ENCODE measurements at regions not wholly inside any gene's neighbourhood (a gene's known extent, or its start where the extent isn't known, plus 50 kb on each side); places are given as distances from the start of the nearest gene placed in this dataset.

- no peak for DNase-seq (ENCODE audit: low spot score in 2 of 2)
- Histone ChIP-seq H3K9me3 (no peaks in the 10 kb centered on the region), H3K27ac (no peak overlapping the region), H3K36me3 (no peaks in the 10 kb centered on the region), H3K27me3 (no peaks in the 10 kb centered on the region), H3K4me3 (no peak overlapping the region), H3K4me1 (no peaks in the 10 kb centered on the region)
- intact Hi-C loops (cut with DNase I; ENCODE audit: low total_unique reads) = no loop called here
- TF ChIP-seq POLR2AphosphoS5 (IDR thresholded peaks at IDR 0.05) (no peak), CTCF (IDR thresholded peaks at IDR 0.05) (no peak), POLR2A (IDR thresholded peaks at IDR 0.05) (no peak)
These were observed 943.6 kb downstream of the DIPK2A start for GRCh38 chr3:144915202-144915601.

- Histone ChIP-seq H3K36me3 (no peaks in the 10 kb centered on the region), H3K4me3 (no peak overlapping the region), H3K27me3 (no peaks in the 10 kb centered on the region), H3K4me1 (no peaks in the 10 kb centered on the region), H3K27ac (no peak overlapping the region), H3K9me3 (no peaks in the 10 kb centered on the region)
- TF ChIP-seq CTCF (IDR thresholded peaks at IDR 0.05) = no peak
- TF ChIP-seq POLR2A (IDR thresholded peaks at IDR 0.05) = no peak
- TF ChIP-seq POLR2AphosphoS5 (IDR thresholded peaks at IDR 0.05) = no peak
- intact Hi-C loops (cut with DNase I; ENCODE audit: low total_unique reads) = no loop called here
- DNase-seq (ENCODE audit: low spot score in 2 of 2) = no peak
These were observed 950.1 kb downstream of the DIPK2A start for GRCh38 chr3:144921710-144922109.

GRCh38 chr3:144923046-144923775, 951.6 kb downstream of the DIPK2A start:
- H3K27me3 ChIP-seq = no peaks in the 10 kb centered on the region
- H3K4me3 ChIP-seq = no peak overlapping the region
- intact Hi-C loops (cut with DNase I; ENCODE audit: low total_unique reads) = no loop called here
- no peak for DNase-seq (ENCODE audit: low spot score in 2 of 2)
- H3K4me1 ChIP-seq = no peaks in the 10 kb centered on the region
- TF ChIP-seq POLR2AphosphoS5 (IDR thresholded peaks at IDR 0.05) = no peak
- TF ChIP-seq CTCF (IDR thresholded peaks at IDR 0.05) = no peak
- no peak for TF ChIP-seq POLR2A (IDR thresholded peaks at IDR 0.05)
- no peaks in the 10 kb centered on the region for H3K36me3 ChIP-seq
- H3K27ac ChIP-seq = no peak overlapping the region
- no peaks in the 10 kb centered on the region for H3K9me3 ChIP-seq

GRCh38 chr3:144930431-144930830, 958.8 kb downstream of the DIPK2A start:
- Histone ChIP-seq H3K4me3 (no peak overlapping the region), H3K4me1 (no peaks in the 10 kb centered on the region), H3K36me3 (no peaks in the 10 kb centered on the region), H3K27me3 (no peaks in the 10 kb centered on the region), H3K9me3 (peaks cover 0 to 13% of the 10 kb centered on the region in 2 donors), H3K27ac (no peak overlapping the region)
- intact Hi-C loops (cut with DNase I; ENCODE audit: low total_unique reads) = no loop called here
- no peak for DNase-seq (ENCODE audit: low spot score in 2 of 2)
- no peak for TF ChIP-seq POLR2AphosphoS5 (IDR thresholded peaks at IDR 0.05)
- no peak for TF ChIP-seq POLR2A (IDR thresholded peaks at IDR 0.05)
- TF ChIP-seq CTCF (IDR thresholded peaks at IDR 0.05) = no peak

GRCh38 chr3:144931590-144931989, 960.0 kb downstream of the DIPK2A start:
- H3K4me3 ChIP-seq = no peak overlapping the region
- intact Hi-C loops (cut with DNase I; ENCODE audit: low total_unique reads) = no loop called here
- no peak for DNase-seq (ENCODE audit: low spot score in 2 of 2)
- H3K27ac ChIP-seq = no peak overlapping the region
- TF ChIP-seq POLR2AphosphoS5 (IDR thresholded peaks at IDR 0.05) (no peak), CTCF (IDR thresholded peaks at IDR 0.05) (no peak), POLR2A (IDR thresholded peaks at IDR 0.05) (no peak)
- H3K4me1 ChIP-seq = no peaks in the 10 kb centered on the region
- no peaks in the 10 kb centered on the region for H3K36me3 ChIP-seq
- H3K27me3 ChIP-seq = no peaks in the 10 kb centered on the region
- peaks cover 0 to 22% of the 10 kb centered on the region in 2 donors for H3K9me3 ChIP-seq

Data from breast epithelium (tissue), 4 donors.